Peyer's patch (tissue), 4 donors: ENCODE measurements at regions not wholly inside any gene's neighbourhood (a gene's known extent, or its start where the extent isn't known, plus 50 kb on each side); places are given as distances from the start of the nearest gene placed in this dataset.

ENCODE experiments used
- DNase-seq, 3 donors: peaks; one replicate each; pipeline ENCODE4 v3.0.0-alpha.2; 2017 to 2019
- H3K27ac ChIP-seq, 4 donors: fragments of 200-600 bp; sonication (generic); one replicate each; pipeline ENCODE4 v1.5.1; 2016 to 2019
- H3K27me3 ChIP-seq, 2 donors: fragments of 200-600 bp; sonication (generic); one replicate each; pipeline ENCODE4 v1.5.1; 2019
- H3K36me3 ChIP-seq, 3 donors: fragments of 200-600 bp; sonication (generic); one replicate each; pipeline ENCODE4 v1.5.1; 2016 to 2019
- H3K4me1 ChIP-seq, 4 donors: fragments of 200-600 bp; sonication (generic); one replicate each; pipeline ENCODE4 v1.5.1; 2016 to 2019
- H3K4me3 ChIP-seq, 4 donors: fragments of 200-600 bp; sonication (generic); 1 replicate in 3 of 4; 2 replicates in 1 of 4; pipeline ENCODE4 v1.5.1; 2016 to 2019; ENCODE audit warnings: mild to moderate bottlenecking in 1 of 4
- H3K9me3 ChIP-seq, 4 donors: fragments of 200-600 bp; sonication (generic); one replicate each; pipeline ENCODE4 v1.5.1; 2016 to 2019; ENCODE audit warnings: mild to moderate bottlenecking in 1 of 4
- CTCF ChIP-seq, 6 experiments: fragments of 450-650 bp in 4 of 6; fragments of 200-600 bp in 2 of 6; sonication (generic) in 1 of 6; IDR thresholded peaks; one replicate each; pipeline ENCODE4 v1.5.1; 2017 to 2019; ENCODE audit warnings: antibody characterized with exemption in 6 of 6, mild to moderate bottlenecking in 3 of 6, moderate library complexity in 1 of 6
- POLR2A ChIP-seq, 2 donors: fragments of 450-650 bp; IDR thresholded peaks; one replicate each; pipeline ENCODE4 v1.5.1; 2017; ENCODE audit warnings: antibody characterized with exemption in 2 of 2, mild to moderate bottlenecking in 2 of 2, moderate library complexity in 2 of 2

GRCh38 chr5:169450464-169450863 lies 133.1 kb upstream of the SPDL1 start:
- DNase-seq, result no peak
- Histone ChIP-seq H3K4me1 (no peaks in the 10 kb centered on the region), H3K27me3 (no peaks in the 10 kb centered on the region), H3K4me3 (no peak overlapping the region), H3K27ac (no peak overlapping the region), H3K36me3 (no peaks in the 10 kb centered on the region), H3K9me3 (no peaks in the 10 kb centered on the region)
- TF ChIP-seq POLR2A (IDR thresholded peaks at IDR 0.05) (no peak), CTCF (IDR thresholded peaks at IDR 0.05) (no peak)

- H3K36me3 ChIP-seq, result no peaks in the 10 kb centered on the region
- no peak overlapping the region for H3K4me3 ChIP-seq
- no peaks in the 10 kb centered on the region for H3K4me1 ChIP-seq
- no peaks in the 10 kb centered on the region for H3K27me3 ChIP-seq
- H3K9me3 ChIP-seq, result no peaks in the 10 kb centered on the region
- H3K27ac ChIP-seq, result no peak overlapping the region
- DNase-seq, result no peak
- TF ChIP-seq POLR2A (IDR thresholded peaks at IDR 0.05), result no peak
- no peak for TF ChIP-seq CTCF (IDR thresholded peaks at IDR 0.05)
Measured at GRCh38 chr5:169448826-169449225, 134.7 kb upstream of the SPDL1 start.

GRCh38 chr5:169445191-169445590 lies 138.4 kb upstream of the SPDL1 start:
- Histone ChIP-seq H3K27ac (no peak overlapping the region), H3K36me3 (no peaks in the 10 kb centered on the region), H3K27me3 (no peaks in the 10 kb centered on the region), H3K9me3 (no peaks in the 10 kb centered on the region), H3K4me3 (no peak overlapping the region), H3K4me1 (no peaks in the 10 kb centered on the region)
- no peak for TF ChIP-seq POLR2A (IDR thresholded peaks at IDR 0.05)
- TF ChIP-seq CTCF (IDR thresholded peaks at IDR 0.05), result no peak
- DNase-seq, result no peak

- Histone ChIP-seq H3K36me3 (no peaks in the 10 kb centered on the region), H3K27me3 (no peaks in the 10 kb centered on the region), H3K9me3 (no peaks in the 10 kb centered on the region), H3K4me3 (no peak overlapping the region), H3K4me1 (no peaks in the 10 kb centered on the region), H3K27ac (peak overlapping the region in 2 of 4 donors; percentile 13 to 23)
- no peak for TF ChIP-seq POLR2A (IDR thresholded peaks at IDR 0.05)
- TF ChIP-seq CTCF (IDR thresholded peaks at IDR 0.05), result no peak
- no peak for DNase-seq
Measured at GRCh38 chr5:169442913-169443784, 140.4 kb upstream of the SPDL1 start.

- Histone ChIP-seq H3K4me3 (no peak overlapping the region), H3K27ac (peak overlapping the region in 2 of 4 donors; percentile 13 to 29), H3K27me3 (no peaks in the 10 kb centered on the region), H3K9me3 (no peaks in the 10 kb centered on the region), H3K4me1 (no peaks in the 10 kb centered on the region), H3K36me3 (no peaks in the 10 kb centered on the region)
- no peak for DNase-seq
- no peak for TF ChIP-seq CTCF (IDR thresholded peaks at IDR 0.05)
- TF ChIP-seq POLR2A (IDR thresholded peaks at IDR 0.05), result no peak
Measured at GRCh38 chr5:169442403-169442874, 141.1 kb upstream of the SPDL1 start.
